B cell (primary cell): ENCODE measurements at regions not wholly inside any gene's neighbourhood (a gene's known extent, or its start where the extent isn't known, plus 50 kb on each side); places are given as distances from the start of the nearest gene placed in this dataset.

Source experiments
- ATAC-seq: fragments of 200-7000 bp; cut with Tn5 transposase; one replicate; pipeline ENCODE4 v1.10.0; 2021; ENCODE audit warnings: low read depth, mild to moderate bottlenecking, moderate number of reproducible peaks, moderate library complexity
- CTCF ChIA-PET: fragments of 350-600 bp; sonication (Branson Sonifier 250); formaldehyde crosslinking; loops from one replicate; lab custom pipeline; 2021; ENCODE audit warnings: antibody characterized with exemption, inconsistent platforms; lab: Charles Lee
- POLR2A ChIA-PET: fragments of 350-600 bp; sonication (Branson Sonifier 250); formaldehyde crosslinking; loops from one replicate; lab custom pipeline; 2021; ENCODE audit warnings: antibody characterized with exemption; lab: Charles Lee
- DNase-seq: peaks from one replicate; pipeline ENCODE4 v3.0.0; 2013
- H2AFZ ChIP-seq: 2 replicates; pipeline ENCODE4 v1.6.1; 2012; ENCODE audit warnings: mild to moderate bottlenecking, low read depth, low read length; ENCODE audit not compliant: insufficient read depth, poor library complexity, severe bottlenecking
- H3K27ac ChIP-seq, 2 donors: 1 replicate in 1 of 2; 2 replicates in 1 of 2; pipeline ENCODE4 v1.5.1; 2012 to 2013; ENCODE audit warnings: low read length in 2 of 2, mild to moderate bottlenecking in 2 of 2, moderate library complexity in 1 of 2
- H3K27me3 ChIP-seq, 4 experiments: fragments of 200-600 bp in 1 of 4; sonication (generic) in 1 of 4; replicated peaks in 1 of 4; 1 replicate in 2 of 4; 2 replicates in 2 of 4; pipeline versions ENCODE4 v1.6.1 to v1.7.0; 2013 to 2016; ENCODE audit warnings: low read length in 3 of 4, mild to moderate bottlenecking in 2 of 4, mixed read lengths in 1 of 4, moderate library complexity in 1 of 4; ENCODE audit not compliant: insufficient read depth in 4 of 4, control insufficient read depth in 3 of 4; ENCODE audit errors: control extremely low read depth in 1 of 4
- H3K36me3 ChIP-seq, 2 experiments: replicated peaks in 1 of 2; 1 replicate in 1 of 2; 2 replicates in 1 of 2; pipeline versions ENCODE4 v1.6.1 to v1.7.1; 2013; ENCODE audit warnings: low read length in 1 of 2; ENCODE audit not compliant: insufficient read depth in 2 of 2, control insufficient read depth in 1 of 2; ENCODE audit errors: control extremely low read depth in 1 of 2, extremely low read depth in 1 of 2
- H3K4me1 ChIP-seq, 2 donors: fragments of 200-600 bp in 1 of 2; sonication (generic) in 1 of 2; 1 replicate in 1 of 2; 2 replicates in 1 of 2; pipeline versions ENCODE4 v1.5.1 to v1.6.1; 2013 to 2017; ENCODE audit warnings: low read length in 2 of 2; ENCODE audit not compliant: control insufficient read depth in 2 of 2, insufficient read depth in 2 of 2
- H3K4me2 ChIP-seq: replicated peaks from 2 replicates; pipeline ENCODE3; 2012; ENCODE audit warnings: mild to moderate bottlenecking, low read depth, low read length; ENCODE audit not compliant: poor library complexity, severe bottlenecking
- H3K4me3 ChIP-seq, 5 experiments: fragments of 200-600 bp in 1 of 5; sonication (generic) in 1 of 5; 1 replicate in 3 of 5; 2 replicates in 2 of 5; pipeline versions ENCODE4 v1.5.1 to v1.7.0; 2011 to 2016; ENCODE audit warnings: low read length in 4 of 5, mild to moderate bottlenecking in 4 of 5, low read depth in 2 of 5, control low read depth in 1 of 5, moderate library complexity in 1 of 5; ENCODE audit not compliant: insufficient read depth in 1 of 5; ENCODE audit errors: control extremely low read depth in 1 of 5, extremely low read depth in 1 of 5
- H3K79me2 ChIP-seq: fragments of 200-600 bp; sonication (generic); one replicate; pipeline ENCODE4 v1.6.0; 2016; ENCODE audit warnings: low read length; ENCODE audit not compliant: control insufficient read depth, insufficient read depth
- H3K9ac ChIP-seq: fragments of 200-600 bp; sonication (generic); 2 replicates; pipeline ENCODE4 v1.6.1; 2017; ENCODE audit warnings: mild to moderate bottlenecking, low read length, moderate library complexity
- H3K9me3 ChIP-seq, 3 donors: one replicate each; pipeline versions ENCODE4 v1.6.1 to v1.7.1; 2013; ENCODE audit warnings: low read length in 2 of 3; ENCODE audit not compliant: control insufficient read depth in 2 of 3, insufficient read depth in 1 of 3; ENCODE audit errors: control extremely low read depth in 1 of 3
- H4K20me1 ChIP-seq: 2 replicates; pipeline ENCODE4 v1.6.0; 2012; ENCODE audit warnings: mild to moderate bottlenecking, low read length; ENCODE audit not compliant: insufficient read depth, control insufficient read depth, poor library complexity, severe bottlenecking
- H3K27ac Mint-ChIP-seq: one replicate; pipeline ENCODE4 v1.8.0; 2021; ENCODE audit warnings: mixed read lengths
- H3K27me3 Mint-ChIP-seq: one replicate; pipeline ENCODE4 v1.8.0; 2021; ENCODE audit warnings: mixed read lengths
- H3K4me1 Mint-ChIP-seq: one replicate; pipeline ENCODE4 v1.8.0; 2021; ENCODE audit warnings: mixed read lengths
- H3K4me3 Mint-ChIP-seq: one replicate; pipeline ENCODE4 v1.8.0; 2021; ENCODE audit warnings: mixed read lengths
- H3K9me3 Mint-ChIP-seq: one replicate; pipeline ENCODE4 v1.8.0; 2022; ENCODE audit warnings: mixed read lengths; ENCODE audit not compliant: insufficient read depth
- EZH2 ChIP-seq: IDR thresholded peaks from 2 replicates; pipeline ENCODE4 v1.6.1; 2012; ENCODE audit warnings: borderline replicate concordance, low read depth, mild to moderate bottlenecking, moderate library complexity, low read length; ENCODE audit not compliant: insufficient read depth, poor library complexity, severe bottlenecking
- WGBS: methylation state at CpG from one replicate; pipeline ENCODE4 v1.1.5; 2013; ENCODE audit warnings: missing lambda C conversion rate; ENCODE audit not compliant: insufficient coverage; 5-methylcytosine and 5-hydroxymethylcytosine counted together
- intact Hi-C: fragments of 100-400 bp; cut with micrococcal nuclease; formaldehyde crosslinking; loops from one replicate; pipeline ENCODE4 v1.10.0; 2022
- TF ChIP-seq, protein P1 (sequence below): fragments of 200-600 bp; IDR thresholded peaks from one replicate; pipeline ENCODE4 v1.8.0; 2022; ENCODE audit warnings: antibody characterized with exemption, mild to moderate bottlenecking

DNA sequence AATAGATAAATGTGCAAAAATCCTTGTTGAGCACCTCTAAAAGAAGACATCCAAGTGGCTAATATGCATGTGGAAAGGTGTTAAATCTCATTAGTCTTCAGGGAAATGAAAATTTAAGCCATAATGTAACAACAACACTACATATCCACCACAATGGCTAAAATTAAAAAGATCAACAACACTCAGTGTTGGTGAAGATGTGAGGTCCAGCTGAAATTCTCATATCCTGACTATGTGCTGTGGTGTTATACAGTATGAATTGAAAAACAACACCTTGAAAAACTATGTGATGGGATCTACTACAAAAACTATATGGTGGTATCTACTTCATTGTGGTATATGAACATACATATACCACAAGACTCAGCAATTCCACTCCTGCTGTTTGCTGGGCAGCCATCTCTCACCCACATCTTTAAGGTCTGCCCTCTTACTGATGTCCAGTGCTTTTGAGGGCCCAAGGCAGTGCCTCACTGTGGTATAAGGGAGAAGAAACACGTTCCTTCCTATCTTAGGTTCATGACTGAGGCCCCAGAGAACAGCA is 146.4 kb downstream of the CD83 start:
- Mint-ChIP-seq H3K9me3 (peaks cover 3% of the 10 kb centered on the region), H3K4me1 (peaks cover 39% of the 10 kb centered on the region), H3K4me3 (no peak overlapping the region), H3K27me3 (no peaks in the 10 kb centered on the region), H3K27ac (no peak overlapping the region)
- WGBS = no CpG with 5 or more reads among the region's 1 CpG
- ChIA-PET POLR2A (no interaction called here), CTCF (interaction anchor here (1.6 kb wide), 1 partner anchor 9 kb away, joined by 7 read pairs; no protein-coding TSS in a partner anchor)
- Histone ChIP-seq H3K9me3 (peaks cover 0 to 15% (median 9%) of the 10 kb centered on the region in 3 donors), H3K4me2 (no peak overlapping the region), H3K9ac (no peak overlapping the region), H2AFZ (no peak overlapping the region), H3K27ac (no peak overlapping the region), H3K36me3 (no peaks in the 10 kb centered on the region), H3K27me3 (no peaks in the 10 kb centered on the region), H3K4me1 (peaks cover 24 to 32% of the 10 kb centered on the region in 2 donors), H3K4me3 (no peak overlapping the region), H4K20me1 (no peaks in the 10 kb centered on the region), H3K79me2 (no peaks in the 10 kb centered on the region)
- ATAC-seq = no peak
- DNase-seq = no peak
- intact Hi-C loops = no loop called here
- TF ChIP-seq EZH2 = no peak

DNA sequence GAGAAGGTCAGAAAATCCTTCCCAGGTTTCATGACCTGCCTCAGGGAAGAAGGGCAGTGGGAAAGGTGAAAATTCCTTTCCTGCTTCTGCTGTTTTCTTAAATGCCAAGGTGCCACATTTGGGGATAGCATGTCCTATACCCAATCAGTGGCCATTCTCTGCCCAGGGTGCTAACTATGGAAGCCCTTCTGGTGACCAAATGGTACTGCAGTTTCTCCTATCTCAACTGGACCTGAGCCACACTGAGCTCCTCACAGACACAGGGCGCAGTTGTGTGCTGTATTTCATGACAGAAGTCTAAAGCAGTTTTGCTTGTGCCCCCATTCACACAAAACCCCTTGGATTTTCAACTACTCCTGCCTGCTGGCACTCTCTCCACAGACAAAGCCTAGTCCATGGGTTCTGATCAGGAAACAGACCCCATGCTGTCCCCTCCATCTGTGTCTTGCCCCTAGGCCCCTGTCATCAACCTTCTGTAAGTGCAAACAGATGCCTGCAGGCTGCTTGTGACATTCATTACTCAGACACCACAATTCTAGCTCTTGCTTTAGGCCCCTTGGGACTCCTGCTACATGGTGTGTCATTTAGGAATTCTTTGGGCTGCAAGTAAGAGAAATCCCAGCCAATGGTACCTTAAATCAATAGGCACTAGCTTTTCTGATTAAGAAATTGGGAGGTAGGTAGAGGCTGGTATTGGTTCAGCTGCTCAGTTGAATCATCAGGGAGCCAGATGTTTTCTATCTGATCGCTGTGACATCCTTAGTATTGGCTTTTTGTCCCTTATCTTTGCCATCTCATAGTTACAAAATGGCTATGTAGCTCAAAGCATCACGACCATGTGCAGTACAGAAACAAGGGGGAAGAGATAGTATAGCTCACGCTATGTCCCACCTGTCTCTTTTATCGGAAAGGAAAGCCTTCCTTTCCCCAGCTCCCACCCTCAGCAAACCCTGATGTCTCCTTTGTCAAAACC is 147.8 kb downstream of the CD83 start:
- DNase-seq (no peak), ATAC-seq (no peak)
- peaks cover 50% of the 10 kb centered on the region for H3K4me1 Mint-ChIP-seq
- Histone ChIP-seq H3K9ac (no peak overlapping the region), H3K9me3 (peaks cover 0 to 15% (median 9%) of the 10 kb centered on the region in 3 donors), H4K20me1 (no peaks in the 10 kb centered on the region), H2AFZ (no peak overlapping the region), H3K4me3 (no peak overlapping the region), H3K4me1 (peaks cover 38 to 46% of the 10 kb centered on the region in 2 donors), H3K79me2 (no peaks in the 10 kb centered on the region), H3K27me3 (no peaks in the 10 kb centered on the region), H3K4me2 (peak overlapping the region; percentile 41), H3K27ac (no peak overlapping the region), H3K36me3 (no peaks in the 10 kb centered on the region)
- CTCF ChIA-PET = interaction anchor here (0.8 to 1.6 kb wide), 4 partner anchors 10 to 104 kb away, joined by 3 to 7 read pairs (median 4); no protein-coding TSS in a partner anchor
- H3K27ac Mint-ChIP-seq = no peak overlapping the region
- H3K27me3 Mint-ChIP-seq = no peaks in the 10 kb centered on the region
- POLR2A ChIA-PET = interaction anchor here (1.0 kb wide), 1 partner anchor 55 kb away, joined by 3 read pairs; no protein-coding TSS in a partner anchor
- intact Hi-C loops = no loop called here
- 100% methylated on average over 1 of the region's 5 CpGs for WGBS
- H3K4me3 Mint-ChIP-seq = no peak overlapping the region
- no peak for TF ChIP-seq EZH2
- TF ChIP-seq, protein P1, sequence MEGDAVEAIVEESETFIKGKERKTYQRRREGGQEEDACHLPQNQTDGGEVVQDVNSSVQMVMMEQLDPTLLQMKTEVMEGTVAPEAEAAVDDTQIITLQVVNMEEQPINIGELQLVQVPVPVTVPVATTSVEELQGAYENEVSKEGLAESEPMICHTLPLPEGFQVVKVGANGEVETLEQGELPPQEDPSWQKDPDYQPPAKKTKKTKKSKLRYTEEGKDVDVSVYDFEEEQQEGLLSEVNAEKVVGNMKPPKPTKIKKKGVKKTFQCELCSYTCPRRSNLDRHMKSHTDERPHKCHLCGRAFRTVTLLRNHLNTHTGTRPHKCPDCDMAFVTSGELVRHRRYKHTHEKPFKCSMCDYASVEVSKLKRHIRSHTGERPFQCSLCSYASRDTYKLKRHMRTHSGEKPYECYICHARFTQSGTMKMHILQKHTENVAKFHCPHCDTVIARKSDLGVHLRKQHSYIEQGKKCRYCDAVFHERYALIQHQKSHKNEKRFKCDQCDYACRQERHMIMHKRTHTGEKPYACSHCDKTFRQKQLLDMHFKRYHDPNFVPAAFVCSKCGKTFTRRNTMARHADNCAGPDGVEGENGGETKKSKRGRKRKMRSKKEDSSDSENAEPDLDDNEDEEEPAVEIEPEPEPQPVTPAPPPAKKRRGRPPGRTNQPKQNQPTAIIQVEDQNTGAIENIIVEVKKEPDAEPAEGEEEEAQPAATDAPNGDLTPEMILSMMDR = no peak
- peaks cover 3% of the 10 kb centered on the region for H3K9me3 Mint-ChIP-seq
